Activated T-cell treated with anti-CD3 and anti-CD28 coated beads, Interleukin-2, amount 50 U/mL, for 4 hours (primary cell): ENCODE measurements at regions not wholly inside any gene's neighbourhood (a gene's known extent, or its start where the extent isn't known, plus 50 kb on each side); places are given as distances from the start of the nearest gene placed in this dataset.
"Not testable (repeated sequence)": the region's sequence is repeated elsewhere in the genome, so short reads cannot be mapped to it uniquely, and the experiment has no call there.

Experiments used
- ATAC-seq, 2 donors: fragments of 200-7000 bp; cut with Tn5 transposase; one replicate each; pipeline ENCODE4 v1.10.0; 2021
- DNase-seq: peaks from one replicate; pipeline ENCODE4 v3.0.0-alpha.2; 2020
- H3K27me3 Mint-ChIP-seq: one replicate; pipeline ENCODE4 v1.8.0; 2021; ENCODE audit warnings: low read depth, mixed read lengths
- H3K36me3 Mint-ChIP-seq: one replicate; pipeline ENCODE4 v1.8.0; 2022; ENCODE audit warnings: mixed read lengths; ENCODE audit not compliant: insufficient read depth
- H3K4me1 Mint-ChIP-seq: one replicate; pipeline ENCODE4 v1.8.0; 2021; ENCODE audit warnings: low read depth, mixed read lengths
- H3K4me3 Mint-ChIP-seq: one replicate; pipeline ENCODE4 v1.8.0; 2021; ENCODE audit warnings: mild to moderate bottlenecking, moderate library complexity, mixed read lengths
- H3K9me3 Mint-ChIP-seq: one replicate; pipeline ENCODE4 v1.8.0; 2021; ENCODE audit warnings: mixed read lengths

- ATAC-seq = no peak
- no peaks in the 10 kb centered on the region for H3K36me3 Mint-ChIP-seq
- H3K4me3 Mint-ChIP-seq = no peak overlapping the region
- DNase-seq = no peak
- peaks cover 7% of the 10 kb centered on the region for H3K9me3 Mint-ChIP-seq
- H3K27me3 Mint-ChIP-seq = no peaks in the 10 kb centered on the region
- H3K4me1 Mint-ChIP-seq = no peaks in the 10 kb centered on the region
These were observed 324.0 kb upstream of the IL12A start for GRCh38 chr3:159664653-159665052.

- Mint-ChIP-seq H3K36me3 (no peaks in the 10 kb centered on the region), H3K27me3 (no peaks in the 10 kb centered on the region), H3K4me3 (no peak overlapping the region), H3K4me1 (no peaks in the 10 kb centered on the region), H3K9me3 (peaks cover 2% of the 10 kb centered on the region)
- no peak for ATAC-seq
- no peak for DNase-seq
These were observed 321.4 kb upstream of the IL12A start for GRCh38 chr3:159667261-159667660.

- ATAC-seq (no peak), DNase-seq (no peak)
- no peaks in the 10 kb centered on the region for H3K27me3 Mint-ChIP-seq
- H3K4me1 Mint-ChIP-seq = no peaks in the 10 kb centered on the region
- no peak overlapping the region for H3K4me3 Mint-ChIP-seq
- H3K9me3 Mint-ChIP-seq = no peaks in the 10 kb centered on the region
- H3K36me3 Mint-ChIP-seq = no peaks in the 10 kb centered on the region
These were observed 320.2 kb upstream of the IL12A start for GRCh38 chr3:159668461-159668860.

- Mint-ChIP-seq H3K4me1 (no peaks in the 10 kb centered on the region), H3K27me3 (no peaks in the 10 kb centered on the region), H3K36me3 (no peaks in the 10 kb centered on the region), H3K4me3 (no peak overlapping the region), H3K9me3 (no peaks in the 10 kb centered on the region)
- DNase-seq (no peak), ATAC-seq (no peak)
These were observed 319.6 kb upstream of the IL12A start for GRCh38 chr3:159668990-159669476.

GRCh38 chr3:159669766-159670165 lies 318.9 kb upstream of the IL12A start:
- ATAC-seq = no peak
- no peak for DNase-seq
- H3K9me3 Mint-ChIP-seq = no peaks in the 10 kb centered on the region
- H3K27me3 Mint-ChIP-seq = no peaks in the 10 kb centered on the region
- H3K4me3 Mint-ChIP-seq = no peak overlapping the region
- H3K4me1 Mint-ChIP-seq = no peaks in the 10 kb centered on the region
- no peaks in the 10 kb centered on the region for H3K36me3 Mint-ChIP-seq

- ATAC-seq = no peak
- H3K4me3 Mint-ChIP-seq = no peak overlapping the region
These were observed 315.6 kb upstream of the IL12A start for GRCh38 chr3:159672728-159673688.

GRCh38 chr3:159674583-159674982 lies 314.1 kb upstream of the IL12A start:
- no peak for DNase-seq
- no peak for ATAC-seq
- no peaks in the 10 kb centered on the region for H3K36me3 Mint-ChIP-seq
- H3K4me3 Mint-ChIP-seq = no peak overlapping the region
- H3K9me3 Mint-ChIP-seq = no peaks in the 10 kb centered on the region
- H3K27me3 Mint-ChIP-seq = no peaks in the 10 kb centered on the region
- no peaks in the 10 kb centered on the region for H3K4me1 Mint-ChIP-seq

More at GRCh38 chr3:159672728-159673688, 315.6 kb upstream of the IL12A start:
- Mint-ChIP-seq H3K36me3 (no peaks in the 10 kb centered on the region), H3K27me3 (no peaks in the 10 kb centered on the region), H3K9me3 (no peaks in the 10 kb centered on the region), H3K4me1 (no peaks in the 10 kb centered on the region)
- DNase-seq = no peak

- ATAC-seq = no peak
- no peak for DNase-seq
- Mint-ChIP-seq H3K9me3 (no peaks in the 10 kb centered on the region), H3K27me3 (no peaks in the 10 kb centered on the region), H3K4me1 (no peaks in the 10 kb centered on the region), H3K4me3 (no peak overlapping the region), H3K36me3 (no peaks in the 10 kb centered on the region)
These were observed 313.4 kb upstream of the IL12A start for GRCh38 chr3:159675285-159675684.

GRCh38 chr3:159679900-159680299 lies 308.7 kb upstream of the IL12A start:
- Mint-ChIP-seq H3K9me3 (peaks cover 5% of the 10 kb centered on the region), H3K4me3 (no peak overlapping the region), H3K27me3 (no peaks in the 10 kb centered on the region), H3K4me1 (no peaks in the 10 kb centered on the region), H3K36me3 (no peaks in the 10 kb centered on the region)
- DNase-seq (no peak), ATAC-seq (no peak)

- H3K4me3 Mint-ChIP-seq, H3K9me3 Mint-ChIP-seq, H3K4me1 Mint-ChIP-seq, ATAC-seq, DNase-seq, H3K36me3 Mint-ChIP-seq, H3K27me3 Mint-ChIP-seq: not testable (repeated sequence)
These were observed 306.9 kb upstream of the IL12A start for GRCh38 chr3:159681717-159682116.

- Mint-ChIP-seq H3K4me3 (no peak overlapping the region), H3K27me3 (no peaks in the 10 kb centered on the region), H3K4me1 (no peaks in the 10 kb centered on the region), H3K36me3 (no peaks in the 10 kb centered on the region), H3K9me3 (peaks cover 22% of the 10 kb centered on the region)
- DNase-seq = no peak
- ATAC-seq = no peak
These were observed 302.8 kb upstream of the IL12A start for GRCh38 chr3:159685801-159686200.

GRCh38 chr3:159693226-159693625 lies 295.4 kb upstream of the IL12A start:
- no peak overlapping the region for H3K4me3 Mint-ChIP-seq
- ATAC-seq (no peak), DNase-seq (no peak)
- H3K4me1 Mint-ChIP-seq = no peaks in the 10 kb centered on the region
- H3K36me3 Mint-ChIP-seq = no peaks in the 10 kb centered on the region
- H3K27me3 Mint-ChIP-seq = no peaks in the 10 kb centered on the region
- peaks cover 8% of the 10 kb centered on the region for H3K9me3 Mint-ChIP-seq

GRCh38 chr3:159711560-159712333 lies 276.9 kb upstream of the IL12A start:
- no peak overlapping the region for H3K4me3 Mint-ChIP-seq
- ATAC-seq (no peak), DNase-seq (no peak)
- peaks cover 3% of the 10 kb centered on the region for H3K9me3 Mint-ChIP-seq
- no peaks in the 10 kb centered on the region for H3K4me1 Mint-ChIP-seq
- H3K36me3 Mint-ChIP-seq = no peaks in the 10 kb centered on the region
- no peaks in the 10 kb centered on the region for H3K27me3 Mint-ChIP-seq

GRCh38 chr3:159721324-159721723 lies 267.3 kb upstream of the IL12A start:
- H3K4me3 Mint-ChIP-seq = no peak overlapping the region
- ATAC-seq (no peak), DNase-seq (no peak)
- H3K4me1 Mint-ChIP-seq = no peaks in the 10 kb centered on the region
- H3K27me3 Mint-ChIP-seq = no peaks in the 10 kb centered on the region
- H3K9me3 Mint-ChIP-seq = no peaks in the 10 kb centered on the region
- no peaks in the 10 kb centered on the region for H3K36me3 Mint-ChIP-seq
